ENCODE measurements at regions not wholly inside any gene's neighbourhood (a gene's known extent, or its start where the extent isn't known, plus 50 kb on each side); places are given as distances from the start of the nearest gene placed in this dataset.
A peak's percentile ranks its signal among the peaks of the same experiment; 100 is the strongest.

DNA sequence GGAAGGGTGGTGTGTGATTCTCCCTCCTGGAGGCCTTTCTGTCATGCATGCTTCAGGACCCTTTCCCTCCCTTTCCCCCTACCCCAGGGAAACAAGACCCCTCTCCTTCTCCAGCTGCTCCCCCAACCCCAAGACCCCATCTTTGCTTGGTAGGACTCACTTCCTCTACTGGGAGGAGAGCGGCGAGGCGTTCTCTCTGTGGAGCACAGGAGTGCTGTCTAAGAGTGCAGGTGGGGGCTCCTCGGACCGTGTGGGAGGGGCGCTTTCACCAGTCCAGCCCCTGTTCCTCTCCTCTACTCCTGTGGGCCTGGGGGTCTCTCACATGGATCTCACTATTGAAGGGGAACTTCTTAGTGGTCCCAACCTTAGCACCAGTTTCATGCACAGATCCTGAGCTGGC lies 456.1 kb upstream of the ASIC2 start:
- TF ChIP-seq, protein P1, sequence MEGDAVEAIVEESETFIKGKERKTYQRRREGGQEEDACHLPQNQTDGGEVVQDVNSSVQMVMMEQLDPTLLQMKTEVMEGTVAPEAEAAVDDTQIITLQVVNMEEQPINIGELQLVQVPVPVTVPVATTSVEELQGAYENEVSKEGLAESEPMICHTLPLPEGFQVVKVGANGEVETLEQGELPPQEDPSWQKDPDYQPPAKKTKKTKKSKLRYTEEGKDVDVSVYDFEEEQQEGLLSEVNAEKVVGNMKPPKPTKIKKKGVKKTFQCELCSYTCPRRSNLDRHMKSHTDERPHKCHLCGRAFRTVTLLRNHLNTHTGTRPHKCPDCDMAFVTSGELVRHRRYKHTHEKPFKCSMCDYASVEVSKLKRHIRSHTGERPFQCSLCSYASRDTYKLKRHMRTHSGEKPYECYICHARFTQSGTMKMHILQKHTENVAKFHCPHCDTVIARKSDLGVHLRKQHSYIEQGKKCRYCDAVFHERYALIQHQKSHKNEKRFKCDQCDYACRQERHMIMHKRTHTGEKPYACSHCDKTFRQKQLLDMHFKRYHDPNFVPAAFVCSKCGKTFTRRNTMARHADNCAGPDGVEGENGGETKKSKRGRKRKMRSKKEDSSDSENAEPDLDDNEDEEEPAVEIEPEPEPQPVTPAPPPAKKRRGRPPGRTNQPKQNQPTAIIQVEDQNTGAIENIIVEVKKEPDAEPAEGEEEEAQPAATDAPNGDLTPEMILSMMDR (IDR thresholded peaks at IDR 0.05; ENCODE audit: low read length): no peak
- no peak for TF ChIP-seq EZH2 (IDR thresholded peaks at IDR 0.05; ENCODE audit: borderline replicate concordance, low read length)
- no peak overlapping the region for H3K4me3 ChIP-seq (ENCODE audit: low read depth, low read length, poor library complexity, severe bottlenecking)
- no peaks in the 10 kb centered on the region for H3K4me1 ChIP-seq (ENCODE audit: insufficient read depth, low read length, severe bottlenecking)
- no peaks in the 10 kb centered on the region for H3K36me3 ChIP-seq (ENCODE audit: insufficient read depth, low read length)
- no peak overlapping the region for H3K4me2 ChIP-seq (ENCODE audit: low read length)
- no peaks in the 10 kb centered on the region for H3K79me2 ChIP-seq (ENCODE audit: insufficient read depth, low read length)
- no peaks in the 10 kb centered on the region for H3F3A ChIP-seq (ENCODE audit: insufficient read depth, low read length)
- H2AFZ ChIP-seq (ENCODE audit: low read length): no peak overlapping the region
- H3K27ac ChIP-seq (ENCODE audit: low read depth, low read length, poor library complexity, severe bottlenecking): no peak overlapping the region
- no peak overlapping the region for H3K9ac ChIP-seq (ENCODE audit: low read length)
- no peaks in the 10 kb centered on the region for H3K9me3 ChIP-seq (ENCODE audit: low read length)
- H4K20me1 ChIP-seq (ENCODE audit: insufficient read depth, low read length): no peaks in the 10 kb centered on the region
- no peaks in the 10 kb centered on the region for H3K9me2 ChIP-seq (ENCODE audit: low read depth, low read length)
- no peaks in the 10 kb centered on the region for H3K27me3 ChIP-seq (ENCODE audit: insufficient read depth, low read length)

DNA sequence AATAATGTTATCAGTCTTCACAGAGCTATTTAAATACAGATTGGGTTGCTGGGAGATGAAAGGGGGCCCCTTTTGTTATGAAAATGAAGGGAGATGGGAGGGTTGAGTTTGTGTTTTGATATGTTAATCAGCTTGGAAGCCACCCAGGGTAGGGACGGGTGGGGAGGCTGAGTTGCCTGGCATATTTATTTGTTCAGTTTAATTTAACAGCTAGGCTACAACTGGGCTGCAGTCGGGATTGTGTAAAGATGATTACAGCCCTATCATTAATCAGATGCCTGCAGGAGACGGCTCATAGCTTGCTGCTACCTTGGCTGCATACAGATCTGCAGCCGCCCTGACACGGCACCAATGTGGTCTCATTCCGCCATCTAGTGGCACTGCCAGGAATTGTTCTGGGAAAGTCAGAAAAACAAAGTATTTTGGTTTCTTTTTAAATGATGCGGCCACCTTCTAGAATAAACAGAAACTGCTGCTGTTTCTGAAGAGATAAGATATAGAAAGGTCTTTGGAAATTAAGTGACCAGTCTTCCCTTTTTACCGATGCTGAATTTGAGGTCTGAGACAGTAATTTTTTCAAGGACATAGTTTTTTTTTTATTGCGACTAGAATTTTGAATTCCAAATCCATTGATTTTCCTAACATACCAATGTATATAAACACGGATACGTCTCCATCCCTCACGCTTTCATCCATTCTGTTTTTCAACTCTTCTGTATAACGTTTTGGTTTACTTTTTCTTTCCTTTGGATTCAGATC lies 458.0 kb upstream of the ASIC2 start:
- H3F3A ChIP-seq (ENCODE audit: insufficient read depth, low read length): no peaks in the 10 kb centered on the region
- no peak overlapping the region for H2AFZ ChIP-seq (ENCODE audit: low read length)
- no peaks in the 10 kb centered on the region for H3K4me1 ChIP-seq (ENCODE audit: insufficient read depth, low read length, severe bottlenecking)
- no peak overlapping the region for H3K9ac ChIP-seq (ENCODE audit: low read length)
- no peaks in the 10 kb centered on the region for H3K9me3 ChIP-seq (ENCODE audit: low read length)
- TF ChIP-seq, protein P1 (IDR thresholded peaks at IDR 0.05; ENCODE audit: low read length): peak; percentile 67
- TF ChIP-seq EZH2 (IDR thresholded peaks at IDR 0.05; ENCODE audit: borderline replicate concordance, low read length): no peak
- no peak overlapping the region for H3K27ac ChIP-seq (ENCODE audit: low read depth, low read length, poor library complexity, severe bottlenecking)
- H4K20me1 ChIP-seq (ENCODE audit: insufficient read depth, low read length): no peaks in the 10 kb centered on the region
- H3K79me2 ChIP-seq (ENCODE audit: insufficient read depth, low read length): no peaks in the 10 kb centered on the region
- no peaks in the 10 kb centered on the region for H3K36me3 ChIP-seq (ENCODE audit: insufficient read depth, low read length)
- no peaks in the 10 kb centered on the region for H3K9me2 ChIP-seq (ENCODE audit: low read depth, low read length)
- H3K4me3 ChIP-seq (ENCODE audit: low read depth, low read length, poor library complexity, severe bottlenecking): no peak overlapping the region
- no peaks in the 10 kb centered on the region for H3K27me3 ChIP-seq (ENCODE audit: insufficient read depth, low read length)
- H3K4me2 ChIP-seq (ENCODE audit: low read length): no peak overlapping the region

DNA sequence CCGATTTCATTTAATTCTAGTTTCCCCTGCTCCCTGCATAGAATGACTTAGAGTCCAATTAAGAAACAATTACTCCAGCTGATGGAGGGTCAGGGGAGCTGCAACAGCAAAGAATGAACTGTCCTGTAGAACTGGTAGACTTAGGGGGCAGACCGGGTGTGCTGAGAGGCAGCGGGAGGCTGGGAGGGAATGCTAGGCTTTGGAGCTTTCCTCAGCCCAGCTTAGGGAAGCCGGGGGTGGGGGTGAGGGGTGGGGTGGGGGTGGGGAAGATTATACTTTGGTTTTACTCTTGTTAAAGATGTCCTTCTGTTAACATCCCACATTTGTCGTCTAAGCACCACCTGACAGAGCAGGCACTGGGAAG lies 458.6 kb upstream of the ASIC2 start:
- no peaks in the 10 kb centered on the region for H3K4me1 ChIP-seq (ENCODE audit: insufficient read depth, low read length, severe bottlenecking)
- H3K4me3 ChIP-seq (ENCODE audit: low read depth, low read length, poor library complexity, severe bottlenecking): no peak overlapping the region
- no peaks in the 10 kb centered on the region for H3K9me2 ChIP-seq (ENCODE audit: low read depth, low read length)
- no peak overlapping the region for H3K9ac ChIP-seq (ENCODE audit: low read length)
- H4K20me1 ChIP-seq (ENCODE audit: insufficient read depth, low read length): no peaks in the 10 kb centered on the region
- H3K36me3 ChIP-seq (ENCODE audit: insufficient read depth, low read length): no peaks in the 10 kb centered on the region
- no peaks in the 10 kb centered on the region for H3K79me2 ChIP-seq (ENCODE audit: insufficient read depth, low read length)
- TF ChIP-seq EZH2 (IDR thresholded peaks at IDR 0.05; ENCODE audit: borderline replicate concordance, low read length): no peak
- TF ChIP-seq, protein P1 (IDR thresholded peaks at IDR 0.05; ENCODE audit: low read length): no peak
- H2AFZ ChIP-seq (ENCODE audit: low read length): no peak overlapping the region
- H3F3A ChIP-seq (ENCODE audit: insufficient read depth, low read length): no peaks in the 10 kb centered on the region
- no peak overlapping the region for H3K27ac ChIP-seq (ENCODE audit: low read depth, low read length, poor library complexity, severe bottlenecking)
- no peaks in the 10 kb centered on the region for H3K9me3 ChIP-seq (ENCODE audit: low read length)
- no peak overlapping the region for H3K4me2 ChIP-seq (ENCODE audit: low read length)
- no peaks in the 10 kb centered on the region for H3K27me3 ChIP-seq (ENCODE audit: insufficient read depth, low read length)
